DMS153 treated with DMSO at 0.1 percent for 48 hours (cell line): ENCODE measurements at regions not wholly inside any gene's neighbourhood (a gene's known extent, or its start where the extent isn't known, plus 50 kb on each side); places are given as distances from the start of the nearest gene placed in this dataset.

Experiments
- DNase-seq: peaks from one replicate; lab custom pipeline; 2025; ENCODE audit not compliant: unreplicated experiment; lab: John Stamatoyannopoulos, UW

DNA sequence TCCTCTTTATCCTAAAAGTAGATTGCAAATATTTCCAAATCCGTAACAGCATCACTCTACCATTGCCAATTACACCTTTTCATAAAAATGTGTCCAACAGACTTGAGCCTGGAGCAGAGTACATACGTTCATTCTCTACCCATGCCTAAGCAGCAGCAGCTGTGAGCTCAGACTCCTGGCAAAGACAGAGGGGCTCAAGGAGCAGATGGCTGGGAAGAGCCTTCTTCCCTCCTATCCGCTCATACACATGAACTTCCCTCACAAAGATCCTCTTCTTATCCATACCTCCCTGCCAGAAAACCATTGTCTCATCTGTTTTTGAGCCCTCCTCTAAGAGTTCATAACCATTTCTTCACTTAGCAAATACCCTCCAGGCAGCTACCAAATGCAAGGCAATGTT, 164.3 kb upstream of the ARL4C start:
- DNase-seq, result no peak

GRCh38 chr2:234655706-234656105, 158.8 kb upstream of the ARL4C start:
- DNase-seq, result no peak

GRCh38 chr2:234650911-234651310, 154.0 kb upstream of the ARL4C start:
- DNase-seq, result no peak

- DNase-seq, result no peak
Observed at GRCh38 chr2:234649951-234650350, 153.1 kb upstream of the ARL4C start.

GRCh38 chr2:234643407-234643806, 146.5 kb upstream of the ARL4C start:
- peak; percentile 9 for DNase-seq

DNA sequence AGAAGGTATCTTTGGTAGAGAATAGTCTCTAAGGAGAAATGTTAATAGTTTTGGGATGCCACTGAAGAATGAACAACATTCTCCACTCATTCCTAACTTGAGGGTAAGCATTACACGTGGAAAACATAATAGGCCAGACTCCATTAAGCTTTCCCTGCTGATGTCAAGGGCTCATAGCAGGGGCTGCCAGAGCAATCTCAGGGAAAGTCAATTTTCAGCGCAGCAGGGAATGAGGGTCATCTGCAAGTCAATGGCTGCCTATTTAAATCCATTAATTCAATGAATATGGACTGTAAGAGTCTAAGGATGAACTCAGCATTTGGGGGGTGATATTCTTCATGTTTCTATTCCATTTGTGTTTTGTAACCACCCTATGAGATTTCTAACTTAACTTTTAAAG, 144.2 kb upstream of the ARL4C start:
- DNase-seq, result no peak

DNA sequence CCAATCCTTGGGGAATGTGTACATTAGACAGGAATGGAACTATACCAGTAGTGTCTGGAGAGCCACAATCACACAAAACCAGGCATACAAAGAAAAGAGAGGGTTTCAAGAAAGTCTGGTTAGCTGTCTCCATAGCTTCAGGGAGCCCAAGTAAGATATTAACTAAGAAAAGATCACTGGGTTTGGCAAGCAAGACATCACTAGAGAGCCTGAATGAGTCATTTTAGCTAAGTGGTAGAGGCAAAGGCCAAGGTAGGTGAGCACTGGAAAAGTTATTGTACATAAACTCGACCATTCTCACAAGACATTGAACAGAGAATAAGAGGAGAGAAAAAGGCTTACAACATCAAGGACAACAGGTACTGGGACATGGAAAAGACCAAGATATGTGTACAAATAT, 143.8 kb upstream of the ARL4C start:
- no peak for DNase-seq

DNA sequence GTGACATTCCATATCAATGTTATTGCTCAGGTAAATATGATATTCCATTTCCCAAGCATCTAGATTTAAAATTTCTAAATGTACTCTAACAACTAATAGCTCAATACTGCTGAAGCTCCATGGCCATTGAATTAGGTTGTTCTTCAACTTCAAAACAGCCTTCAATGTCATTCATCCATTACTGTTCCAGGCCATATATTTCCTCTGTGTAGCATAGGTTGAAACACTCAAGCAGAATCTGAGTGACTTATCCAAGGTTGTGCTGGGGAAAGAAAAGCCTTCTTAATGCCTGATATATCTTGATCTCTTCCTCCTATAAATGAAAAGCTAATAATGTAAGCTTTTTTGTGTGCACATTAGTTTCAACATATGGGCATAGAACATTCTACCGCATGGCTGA, 142.1 kb upstream of the ARL4C start:
- no peak for DNase-seq

DNA sequence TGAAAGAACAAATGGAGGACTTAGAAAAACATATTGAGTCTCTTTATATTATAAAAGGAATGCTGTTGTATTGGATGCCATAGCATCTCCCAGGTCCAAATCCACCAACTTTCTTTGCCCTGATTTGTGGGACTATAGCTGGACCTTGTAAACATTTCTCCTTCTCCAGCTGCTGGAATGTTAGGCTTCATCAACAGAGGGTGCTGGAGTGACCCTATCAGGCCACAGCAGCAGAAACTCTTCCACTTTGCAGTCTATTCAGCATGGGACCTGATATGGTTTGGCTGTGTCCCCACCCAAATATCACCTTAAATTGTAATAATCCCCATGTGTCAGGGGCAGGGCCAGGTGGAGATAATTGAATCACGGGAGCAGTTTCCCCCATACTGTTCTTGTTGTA, 138.4 kb upstream of the ARL4C start:
- no peak for DNase-seq

- no peak for DNase-seq
Observed at GRCh38 chr2:234633581-234634230, 136.8 kb upstream of the ARL4C start.

- DNase-seq, result no peak
Observed at GRCh38 chr2:234632527-234633391, 135.9 kb upstream of the ARL4C start.

- DNase-seq, result no peak
Observed at GRCh38 chr2:234631646-234632514, 135.0 kb upstream of the ARL4C start.

- DNase-seq, result no peak
Observed at GRCh38 chr2:234630801-234631261, 133.9 kb upstream of the ARL4C start.

GRCh38 chr2:234629596-234629995, 132.7 kb upstream of the ARL4C start:
- no peak for DNase-seq

GRCh38 chr2:234628953-234629352, 132.1 kb upstream of the ARL4C start:
- no peak for DNase-seq

DNA sequence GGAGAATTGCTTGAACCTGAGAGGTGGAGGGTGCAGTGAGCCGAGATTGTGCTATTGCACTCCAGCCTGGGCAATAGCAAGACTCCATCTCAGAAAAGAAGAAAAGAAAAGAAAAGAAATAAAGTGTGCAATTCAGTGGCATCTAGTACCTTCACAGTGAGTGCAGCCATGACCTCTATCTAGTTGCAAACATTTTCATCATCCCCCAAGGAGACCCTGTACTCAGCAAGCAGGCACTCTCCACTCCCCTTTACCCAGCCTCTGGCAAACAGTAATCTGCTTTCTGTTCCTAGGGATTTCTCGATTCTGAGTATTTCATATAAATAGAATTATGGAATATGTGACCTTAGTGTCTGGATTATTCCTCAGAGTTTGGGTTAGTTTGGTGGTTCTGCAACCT, 130.4 kb upstream of the ARL4C start:
- no peak for DNase-seq

- DNase-seq, result no peak
Observed at GRCh38 chr2:234626566-234627130, 129.8 kb upstream of the ARL4C start.

DNA sequence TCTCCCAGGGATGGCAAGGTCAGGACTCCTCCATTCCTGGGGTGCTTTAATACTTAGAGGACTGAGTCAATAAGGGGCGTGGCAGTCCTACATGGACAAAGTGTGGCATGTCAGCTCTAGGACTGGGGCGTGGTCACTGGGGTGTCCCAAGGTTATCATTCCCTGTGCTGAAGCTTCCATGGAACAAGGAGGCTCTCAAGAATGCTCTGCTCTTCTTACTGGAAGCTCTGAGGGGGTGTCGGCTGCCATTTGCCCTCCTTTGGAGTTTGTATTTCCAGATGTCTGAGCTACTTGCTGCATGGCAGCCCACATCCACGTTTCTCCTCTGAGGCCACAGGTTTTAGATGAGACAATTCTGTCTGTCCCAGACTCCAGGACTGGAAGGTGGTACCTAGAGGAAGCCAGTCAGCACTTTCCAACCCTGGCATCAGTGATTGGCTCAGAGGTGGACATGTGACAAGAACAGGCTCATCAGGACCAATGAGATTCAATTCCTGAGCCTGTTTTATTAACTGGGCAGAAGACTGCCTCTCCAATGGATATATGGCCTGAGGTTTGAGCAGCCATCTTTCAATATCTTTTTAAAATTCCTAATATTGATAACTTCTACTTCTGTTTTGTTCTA, 128.9 kb upstream of the ARL4C start:
- DNase-seq, result no peak

GRCh38 chr2:234623521-234623991, 126.7 kb upstream of the ARL4C start:
- no peak for DNase-seq

- no peak for DNase-seq
Observed at GRCh38 chr2:234621120-234621519, 124.2 kb upstream of the ARL4C start.

GRCh38 chr2:234620018-234620417, 123.1 kb upstream of the ARL4C start:
- no peak for DNase-seq
